ENCODE measurements at regions not wholly inside any gene's neighbourhood (a gene's known extent, or its start where the extent isn't known, plus 50 kb on each side); places are given as distances from the start of the nearest gene placed in this dataset.

- FAIRE-seq = no peak
- no peak for DNase-seq (ENCODE audit: insufficient read length)
- TF ChIP-seq TAF1 (IDR thresholded peaks at IDR 0.05; ENCODE audit: borderline replicate concordance, low read depth, low read length) (no peak), POLR2AphosphoS5 (IDR thresholded peaks at IDR 0.05; ENCODE audit: low read depth, low read length) (no peak), POLR2A (IDR thresholded peaks at IDR 0.05; ENCODE audit: low read depth, low read length) (no peak)
These were observed 147.1 kb downstream of the WT1 start for GRCh38 chr11:32288276-32288675.

- TF ChIP-seq TAF1 (IDR thresholded peaks at IDR 0.05; ENCODE audit: borderline replicate concordance, low read depth, low read length) = no peak
- no peak for TF ChIP-seq POLR2AphosphoS5 (IDR thresholded peaks at IDR 0.05; ENCODE audit: low read depth, low read length)
- TF ChIP-seq POLR2A (IDR thresholded peaks at IDR 0.05; ENCODE audit: low read depth, low read length) = no peak
- DNase-seq (ENCODE audit: insufficient read length) (no peak), FAIRE-seq (no peak)
These were observed 145.6 kb downstream of the WT1 start for GRCh38 chr11:32289701-32290100.

GRCh38 chr11:32290783-32291182, 144.6 kb downstream of the WT1 start:
- DNase-seq (ENCODE audit: insufficient read length) = no peak
- TF ChIP-seq TAF1 (IDR thresholded peaks at IDR 0.05; ENCODE audit: borderline replicate concordance, low read depth, low read length) (no peak), POLR2AphosphoS5 (IDR thresholded peaks at IDR 0.05; ENCODE audit: low read depth, low read length) (no peak), POLR2A (IDR thresholded peaks at IDR 0.05; ENCODE audit: low read depth, low read length) (no peak)
- FAIRE-seq = no peak

- no peak for DNase-seq (ENCODE audit: insufficient read length)
- no peak for FAIRE-seq
- TF ChIP-seq TAF1 (IDR thresholded peaks at IDR 0.05; ENCODE audit: borderline replicate concordance, low read depth, low read length) (no peak), POLR2A (IDR thresholded peaks at IDR 0.05; ENCODE audit: low read depth, low read length) (no peak), POLR2AphosphoS5 (IDR thresholded peaks at IDR 0.05; ENCODE audit: low read depth, low read length) (no peak)
These were observed 137.7 kb downstream of the WT1 start for GRCh38 chr11:32297611-32298011.

- FAIRE-seq = no peak
- no peak for TF ChIP-seq POLR2A (IDR thresholded peaks at IDR 0.05; ENCODE audit: low read depth, low read length)
- no peak for TF ChIP-seq TAF1 (IDR thresholded peaks at IDR 0.05; ENCODE audit: borderline replicate concordance, low read depth, low read length)
- TF ChIP-seq POLR2AphosphoS5 (IDR thresholded peaks at IDR 0.05; ENCODE audit: low read depth, low read length) = no peak
- DNase-seq (ENCODE audit: insufficient read length) = no peak
These were observed 132.5 kb downstream of the WT1 start for GRCh38 chr11:32302826-32303225.

GRCh38 chr11:32304521-32304920, 130.8 kb downstream of the WT1 start:
- TF ChIP-seq POLR2AphosphoS5 (IDR thresholded peaks at IDR 0.05; ENCODE audit: low read depth, low read length) = no peak
- no peak for TF ChIP-seq TAF1 (IDR thresholded peaks at IDR 0.05; ENCODE audit: borderline replicate concordance, low read depth, low read length)
- TF ChIP-seq POLR2A (IDR thresholded peaks at IDR 0.05; ENCODE audit: low read depth, low read length) = no peak
- FAIRE-seq = peak; percentile 21
- no peak for DNase-seq (ENCODE audit: insufficient read length)

- TF ChIP-seq POLR2AphosphoS5 (IDR thresholded peaks at IDR 0.05; ENCODE audit: low read depth, low read length) = no peak
- no peak for TF ChIP-seq TAF1 (IDR thresholded peaks at IDR 0.05; ENCODE audit: borderline replicate concordance, low read depth, low read length)
- no peak for TF ChIP-seq POLR2A (IDR thresholded peaks at IDR 0.05; ENCODE audit: low read depth, low read length)
- FAIRE-seq = no peak
- no peak for DNase-seq (ENCODE audit: insufficient read length)
These were observed 129.9 kb downstream of the WT1 start for GRCh38 chr11:32305460-32305859.

GRCh38 chr11:32307471-32307870, 127.9 kb downstream of the WT1 start:
- no peak for DNase-seq (ENCODE audit: insufficient read length)
- TF ChIP-seq POLR2AphosphoS5 (IDR thresholded peaks at IDR 0.05; ENCODE audit: low read depth, low read length) (no peak), POLR2A (IDR thresholded peaks at IDR 0.05; ENCODE audit: low read depth, low read length) (no peak), TAF1 (IDR thresholded peaks at IDR 0.05; ENCODE audit: borderline replicate concordance, low read depth, low read length) (no peak)
- FAIRE-seq = no peak

GRCh38 chr11:32307913-32308312, 127.4 kb downstream of the WT1 start:
- no peak for FAIRE-seq
- TF ChIP-seq POLR2A (IDR thresholded peaks at IDR 0.05; ENCODE audit: low read depth, low read length) (no peak), POLR2AphosphoS5 (IDR thresholded peaks at IDR 0.05; ENCODE audit: low read depth, low read length) (no peak), TAF1 (IDR thresholded peaks at IDR 0.05; ENCODE audit: borderline replicate concordance, low read depth, low read length) (no peak)
- DNase-seq (ENCODE audit: insufficient read length) = no peak

- FAIRE-seq (no peak), DNase-seq (ENCODE audit: insufficient read length) (no peak)
- TF ChIP-seq POLR2AphosphoS5 (IDR thresholded peaks at IDR 0.05; ENCODE audit: low read depth, low read length) (no peak), POLR2A (IDR thresholded peaks at IDR 0.05; ENCODE audit: low read depth, low read length) (no peak), TAF1 (IDR thresholded peaks at IDR 0.05; ENCODE audit: borderline replicate concordance, low read depth, low read length) (no peak)
These were observed 125.7 kb downstream of the WT1 start for GRCh38 chr11:32309530-32310213.

GRCh38 chr11:32310214-32310601, 125.1 kb downstream of the WT1 start:
- DNase-seq (ENCODE audit: insufficient read length) (no peak), FAIRE-seq (no peak)
- TF ChIP-seq TAF1 (IDR thresholded peaks at IDR 0.05; ENCODE audit: borderline replicate concordance, low read depth, low read length) (no peak), POLR2A (IDR thresholded peaks at IDR 0.05; ENCODE audit: low read depth, low read length) (no peak), POLR2AphosphoS5 (IDR thresholded peaks at IDR 0.05; ENCODE audit: low read depth, low read length) (no peak)

GRCh38 chr11:32311346-32312065, 123.8 kb downstream of the WT1 start:
- no peak for FAIRE-seq
- DNase-seq (ENCODE audit: insufficient read length) = no peak
- no peak for TF ChIP-seq TAF1 (IDR thresholded peaks at IDR 0.05; ENCODE audit: borderline replicate concordance, low read depth, low read length)
- no peak for TF ChIP-seq POLR2A (IDR thresholded peaks at IDR 0.05; ENCODE audit: low read depth, low read length)
- no peak for TF ChIP-seq POLR2AphosphoS5 (IDR thresholded peaks at IDR 0.05; ENCODE audit: low read depth, low read length)
